ENCODE measurements at regions not wholly inside any gene's neighbourhood (a gene's known extent, or its start where the extent isn't known, plus 50 kb on each side); places are given as distances from the start of the nearest gene placed in this dataset.

DNA sequence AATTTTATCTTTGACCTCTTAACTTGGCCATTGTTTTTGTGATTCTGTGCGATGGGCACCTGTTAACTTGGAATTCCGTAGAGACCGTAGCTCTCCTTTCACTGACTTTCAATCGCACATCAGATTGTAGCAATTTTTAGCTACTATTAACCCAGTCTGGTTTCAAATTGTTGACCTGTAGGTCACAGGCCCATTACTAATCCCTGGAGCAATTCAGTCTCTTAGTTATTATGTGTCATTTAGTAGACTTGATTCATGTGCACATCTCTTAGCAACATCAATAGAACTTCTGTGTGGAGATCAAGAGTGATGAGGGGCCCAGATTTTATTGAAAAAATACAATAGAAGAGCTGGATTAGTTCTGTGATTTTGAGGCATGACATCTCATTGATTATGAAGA lies 549.6 kb upstream of the SLC10A2 start:
- TF ChIP-seq EZH2 (IDR thresholded peaks at IDR 0.05; ENCODE audit: insufficient read depth, poor library complexity, severe bottlenecking), result no peak
- TF ChIP-seq EZH2phosphoT487 (IDR thresholded peaks at IDR 0.05; ENCODE audit: insufficient read depth, low read depth), result no peak
